ENCODE measurements at regions not wholly inside any gene's neighbourhood (a gene's known extent, or its start where the extent isn't known, plus 50 kb on each side); places are given as distances from the start of the nearest gene placed in this dataset.
A peak's percentile ranks its signal among the peaks of the same experiment; 100 is the strongest.

DNA sequence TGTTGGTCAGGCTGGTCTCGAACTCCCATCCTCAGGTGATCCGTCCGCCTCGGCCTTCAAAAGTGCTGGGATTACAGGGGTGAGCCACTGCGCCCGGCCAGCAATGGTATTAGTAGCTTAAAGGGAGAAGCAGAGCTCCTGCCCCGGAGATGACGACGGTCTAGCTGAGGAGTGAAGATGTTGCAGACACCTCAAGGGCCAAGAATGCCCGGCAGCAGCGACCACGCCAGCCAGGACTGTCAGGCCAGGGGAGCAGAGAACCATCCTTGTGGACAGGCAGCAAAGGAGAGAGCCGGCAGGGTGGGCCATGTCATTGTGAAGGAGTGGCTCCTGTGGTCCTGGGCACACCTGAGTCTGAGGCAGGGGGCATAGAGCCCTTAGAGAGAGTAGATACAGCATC lies 210.1 kb upstream of the BCOR start:
- no peak overlapping the region for H3K4me3 Mint-ChIP-seq
- H3K9me3 Mint-ChIP-seq: peaks cover 10% of the 10 kb centered on the region
- H3K4me1 Mint-ChIP-seq (ENCODE audit: unreplicated experiment): peaks cover 19% of the 10 kb centered on the region
- H3K36me3 Mint-ChIP-seq: no peaks in the 10 kb centered on the region
- H3K27ac Mint-ChIP-seq: no peak overlapping the region
- TF ChIP-seq, protein P1, sequence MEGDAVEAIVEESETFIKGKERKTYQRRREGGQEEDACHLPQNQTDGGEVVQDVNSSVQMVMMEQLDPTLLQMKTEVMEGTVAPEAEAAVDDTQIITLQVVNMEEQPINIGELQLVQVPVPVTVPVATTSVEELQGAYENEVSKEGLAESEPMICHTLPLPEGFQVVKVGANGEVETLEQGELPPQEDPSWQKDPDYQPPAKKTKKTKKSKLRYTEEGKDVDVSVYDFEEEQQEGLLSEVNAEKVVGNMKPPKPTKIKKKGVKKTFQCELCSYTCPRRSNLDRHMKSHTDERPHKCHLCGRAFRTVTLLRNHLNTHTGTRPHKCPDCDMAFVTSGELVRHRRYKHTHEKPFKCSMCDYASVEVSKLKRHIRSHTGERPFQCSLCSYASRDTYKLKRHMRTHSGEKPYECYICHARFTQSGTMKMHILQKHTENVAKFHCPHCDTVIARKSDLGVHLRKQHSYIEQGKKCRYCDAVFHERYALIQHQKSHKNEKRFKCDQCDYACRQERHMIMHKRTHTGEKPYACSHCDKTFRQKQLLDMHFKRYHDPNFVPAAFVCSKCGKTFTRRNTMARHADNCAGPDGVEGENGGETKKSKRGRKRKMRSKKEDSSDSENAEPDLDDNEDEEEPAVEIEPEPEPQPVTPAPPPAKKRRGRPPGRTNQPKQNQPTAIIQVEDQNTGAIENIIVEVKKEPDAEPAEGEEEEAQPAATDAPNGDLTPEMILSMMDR (conservative IDR thresholded peaks at IDR 0.05): no peak
- no peaks in the 10 kb centered on the region for H3K27me3 Mint-ChIP-seq
- no peak for DNase-seq (ENCODE audit: extremely low spot score, unreplicated experiment)

DNA sequence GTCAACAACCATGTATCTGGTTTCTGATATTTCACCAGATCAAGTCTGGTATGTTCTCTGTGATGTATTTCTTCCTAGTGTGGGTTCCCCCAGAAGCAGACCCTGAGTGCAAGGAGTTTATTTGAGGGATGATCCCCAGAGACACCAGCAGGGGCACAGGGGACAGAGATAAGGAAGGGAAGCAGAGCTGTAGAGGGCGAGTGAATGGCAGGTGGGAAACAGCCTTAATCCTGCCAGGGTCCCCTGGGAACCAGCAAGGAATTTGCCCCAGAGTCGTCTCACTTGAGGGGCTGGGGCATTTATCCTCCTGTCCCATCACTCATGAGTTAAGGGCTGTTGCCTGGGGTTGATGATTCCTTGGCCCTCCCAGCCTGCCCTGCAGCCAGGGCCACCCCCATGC lies 206.4 kb upstream of the BCOR start:
- Mint-ChIP-seq H3K36me3 (no peaks in the 10 kb centered on the region), H3K27me3 (no peaks in the 10 kb centered on the region), H3K4me1 (ENCODE audit: unreplicated experiment) (peaks cover 22% of the 10 kb centered on the region), H3K9me3 (peaks cover 10% of the 10 kb centered on the region), H3K27ac (no peak overlapping the region), H3K4me3 (no peak overlapping the region)
- DNase-seq (ENCODE audit: extremely low spot score, unreplicated experiment): no peak
- TF ChIP-seq, protein P1 (conservative IDR thresholded peaks at IDR 0.05): no peak

DNA sequence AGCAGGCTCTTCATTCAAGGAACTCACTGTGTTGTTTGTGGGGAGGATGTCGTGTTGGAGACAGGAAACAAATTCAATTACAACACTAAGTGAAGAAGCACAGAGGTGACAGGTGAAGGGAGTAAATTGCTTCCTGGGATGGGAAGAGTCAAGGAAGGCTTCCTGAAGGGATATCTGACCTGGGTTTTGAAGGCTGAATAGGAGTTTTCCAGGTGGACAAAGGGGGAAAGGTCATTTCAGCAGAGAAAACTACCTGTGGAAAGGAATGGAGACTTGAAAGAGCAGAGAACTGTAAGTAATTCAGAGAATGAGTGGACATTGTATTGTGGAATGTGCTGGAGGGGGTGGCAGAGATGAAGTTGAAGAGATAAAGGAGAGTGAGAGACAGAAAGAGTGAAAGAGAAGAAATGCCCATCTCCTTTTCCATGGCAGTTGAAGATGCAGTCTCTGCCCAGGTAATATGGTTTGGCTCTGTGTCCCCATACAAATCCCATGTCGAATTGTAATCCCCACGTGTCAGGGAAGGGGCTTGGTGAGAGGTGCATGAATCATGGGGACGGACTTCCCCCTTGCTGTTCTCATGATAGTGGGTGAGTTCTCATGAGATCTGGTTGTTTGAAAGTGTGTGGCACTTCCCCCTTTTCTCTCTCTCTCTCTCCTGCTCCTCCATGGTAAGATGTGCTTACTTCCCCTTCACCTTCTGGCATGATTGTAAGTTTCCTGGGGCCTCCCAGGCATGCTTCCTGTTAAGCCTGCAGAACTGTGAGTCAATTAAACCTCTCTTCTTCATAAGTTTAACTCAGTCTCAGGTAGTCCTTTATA lies 205.7 kb upstream of the BCOR start:
- Mint-ChIP-seq H3K36me3 (no peaks in the 10 kb centered on the region), H3K27me3 (no peaks in the 10 kb centered on the region), H3K9me3 (peaks cover 10% of the 10 kb centered on the region), H3K27ac (peak overlapping the region; percentile 16), H3K4me1 (ENCODE audit: unreplicated experiment) (peaks cover 26% of the 10 kb centered on the region), H3K4me3 (no peak overlapping the region)
- TF ChIP-seq, protein P1 (conservative IDR thresholded peaks at IDR 0.05): no peak
- no peak for DNase-seq (ENCODE audit: extremely low spot score, unreplicated experiment)

DNA sequence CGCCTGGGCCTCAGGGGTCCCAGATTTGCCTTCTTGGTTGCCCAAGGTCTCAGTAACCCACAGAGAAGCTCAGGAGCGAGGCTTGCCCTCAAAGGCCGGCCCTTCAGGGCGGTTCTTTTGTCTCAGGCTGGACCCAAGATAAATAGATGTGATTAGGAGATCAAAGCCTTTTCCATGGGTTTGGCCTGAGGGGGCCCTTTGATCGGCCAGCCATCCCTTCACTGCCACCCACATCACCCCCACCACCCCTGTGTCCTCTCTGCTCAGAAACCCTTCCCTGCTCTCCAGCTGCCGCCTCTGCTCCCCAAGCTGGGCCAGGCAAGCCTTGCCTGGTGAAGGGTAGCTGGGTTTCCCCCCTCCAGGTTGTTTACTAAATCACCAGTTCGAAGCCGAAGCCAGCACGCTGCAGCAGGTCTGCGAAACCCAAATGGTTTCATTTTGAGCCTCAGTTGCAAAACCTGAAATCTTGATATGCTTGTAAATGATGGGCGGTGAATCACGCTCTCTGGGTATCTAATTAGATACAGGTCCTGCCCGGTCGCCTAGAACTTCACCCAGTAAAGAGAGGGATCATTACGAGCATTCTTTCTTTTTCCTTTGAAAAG lies 202.6 kb upstream of the BCOR start:
- DNase-seq (ENCODE audit: extremely low spot score, unreplicated experiment): no peak
- no peak overlapping the region for H3K27ac Mint-ChIP-seq
- no peak overlapping the region for H3K4me3 Mint-ChIP-seq
- H3K36me3 Mint-ChIP-seq: no peaks in the 10 kb centered on the region
- peaks cover 28% of the 10 kb centered on the region for H3K4me1 Mint-ChIP-seq (ENCODE audit: unreplicated experiment)
- TF ChIP-seq, protein P1 (conservative IDR thresholded peaks at IDR 0.05): no peak
- H3K9me3 Mint-ChIP-seq: peaks cover 10% of the 10 kb centered on the region
- H3K27me3 Mint-ChIP-seq: no peaks in the 10 kb centered on the region

DNA sequence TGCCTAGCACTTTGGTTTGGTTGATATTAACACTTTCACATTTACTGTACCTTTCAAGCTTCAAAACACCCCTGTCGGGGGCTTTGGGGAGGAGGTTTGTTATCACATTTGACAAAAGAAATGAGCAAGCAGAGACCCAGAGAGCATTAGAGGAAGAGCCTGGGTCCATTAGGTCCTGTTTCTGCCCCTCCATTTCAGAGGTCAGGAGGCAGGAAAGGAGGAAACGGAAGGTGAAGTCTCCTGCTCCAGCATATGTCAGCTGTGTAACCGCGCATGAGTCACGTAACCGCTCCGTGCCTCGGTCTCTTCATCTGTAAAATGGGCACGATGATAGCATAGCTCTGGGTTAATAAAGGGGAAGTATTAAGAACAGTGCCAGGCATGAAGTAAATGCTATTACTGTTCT lies 201.9 kb upstream of the BCOR start:
- Mint-ChIP-seq H3K4me1 (ENCODE audit: unreplicated experiment) (peaks cover 28% of the 10 kb centered on the region), H3K4me3 (no peak overlapping the region), H3K27ac (peak overlapping the region; percentile 50), H3K9me3 (peaks cover 10% of the 10 kb centered on the region), H3K27me3 (no peaks in the 10 kb centered on the region), H3K36me3 (no peaks in the 10 kb centered on the region)
- DNase-seq (ENCODE audit: extremely low spot score, unreplicated experiment): no peak
- TF ChIP-seq, protein P1 (conservative IDR thresholded peaks at IDR 0.05): no peak
